Stimulated activated effector memory CD8-positive, alpha-beta T cell treated with anti-CD3 and anti-CD28 coated beads, Interleukin-12 subunit alpha, Interleukin-12 subunit beta, amount 100 ng/mL, for 72 hours (primary cell): ENCODE measurements at regions not wholly inside any gene's neighbourhood (a gene's known extent, or its start where the extent isn't known, plus 50 kb on each side); places are given as distances from the start of the nearest gene placed in this dataset.
"Not testable (repeated sequence)": the region's sequence is repeated elsewhere in the genome, so short reads cannot be mapped to it uniquely, and the experiment has no call there.

Source experiments
- ATAC-seq: fragments of 150-1000 bp; cut with Tn5 transposase; 2 replicates; pipeline ENCODE4 v1.10.0; 2021
- DNase-seq, 2 donors: peaks; one replicate each; pipeline ENCODE4 v3.0.0; 2021 to 2022; ENCODE audit warnings: low spot score in 2 of 2
- H3K27ac Mint-ChIP-seq: one replicate; pipeline ENCODE4 v1.8.0; 2022; ENCODE audit warnings: mild to moderate bottlenecking, mixed read lengths
- H3K36me3 Mint-ChIP-seq: one replicate; pipeline ENCODE4 v1.8.0; 2022; ENCODE audit warnings: mild to moderate bottlenecking, mixed read lengths
- H3K4me1 Mint-ChIP-seq: one replicate; pipeline ENCODE4 v1.8.0; 2022; ENCODE audit warnings: mixed read lengths
- H3K4me3 Mint-ChIP-seq: one replicate; pipeline ENCODE4 v1.8.0; 2022; ENCODE audit warnings: mild to moderate bottlenecking, mixed read lengths
- H3K9me3 Mint-ChIP-seq: one replicate; pipeline ENCODE4 v1.8.0; 2022; ENCODE audit warnings: mixed read lengths

- not testable (repeated sequence) for H3K4me3 Mint-ChIP-seq, H3K27ac Mint-ChIP-seq, DNase-seq, H3K36me3 Mint-ChIP-seq, H3K4me1 Mint-ChIP-seq, ATAC-seq
- peaks cover 12% of the 10 kb centered on the region for H3K9me3 Mint-ChIP-seq
These were observed 687.3 kb upstream of the ADGRB3 start for GRCh38 chr6:67947762-67948161.

- ATAC-seq (no peak), DNase-seq (no peak)
- Mint-ChIP-seq H3K9me3 (peaks cover 5% of the 10 kb centered on the region), H3K27ac (no peak overlapping the region), H3K4me1 (no peaks in the 10 kb centered on the region), H3K4me3 (no peak overlapping the region), H3K36me3 (no peaks in the 10 kb centered on the region)
These were observed 699.1 kb upstream of the ADGRB3 start for GRCh38 chr6:67935976-67936477.

DNA sequence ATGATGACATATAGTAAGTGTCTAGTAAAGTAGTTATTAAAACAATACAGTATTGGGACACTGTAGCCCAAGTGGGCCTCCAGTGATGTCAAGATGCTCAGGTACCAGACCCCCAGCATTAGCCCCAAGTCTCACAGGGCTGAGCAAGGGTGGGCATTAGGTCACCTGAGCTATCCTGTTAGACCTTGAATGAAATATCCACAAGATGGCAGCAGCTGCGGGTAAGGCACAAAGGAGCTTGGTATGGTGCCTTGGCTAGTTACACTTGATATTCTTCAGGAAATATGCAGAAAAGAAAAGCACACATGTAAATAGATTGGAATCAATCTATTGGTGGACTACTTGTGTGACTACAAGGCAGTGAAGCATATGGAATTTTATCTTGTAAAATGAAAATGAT, 701.8 kb upstream of the ADGRB3 start:
- DNase-seq (no peak), ATAC-seq (no peak)
- Mint-ChIP-seq H3K36me3 (no peaks in the 10 kb centered on the region), H3K9me3 (peaks cover 13% of the 10 kb centered on the region), H3K27ac (no peak overlapping the region), H3K4me3 (no peak overlapping the region), H3K4me1 (no peaks in the 10 kb centered on the region)

DNA sequence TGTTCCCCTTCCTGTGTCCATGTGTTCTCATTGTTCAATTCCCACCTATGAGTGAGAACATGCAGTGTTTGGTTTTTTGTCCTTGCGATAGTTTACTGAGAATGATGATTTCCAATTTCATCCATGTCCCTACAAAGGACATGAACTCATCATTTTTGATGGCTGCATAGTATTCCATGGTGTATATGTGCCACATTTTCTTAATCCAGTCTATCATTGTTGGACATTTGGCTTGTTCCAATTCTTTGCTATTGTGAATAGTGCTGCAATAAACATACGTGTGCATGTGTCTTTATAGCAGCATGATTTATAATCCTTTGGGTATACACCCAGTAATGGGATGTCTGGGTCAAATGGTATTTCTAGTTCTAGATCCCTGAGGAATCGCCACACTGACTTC, 712.5 kb upstream of the ADGRB3 start:
- H3K36me3 Mint-ChIP-seq, DNase-seq, ATAC-seq, H3K4me1 Mint-ChIP-seq, H3K27ac Mint-ChIP-seq, H3K9me3 Mint-ChIP-seq, H3K4me3 Mint-ChIP-seq: not testable (repeated sequence)

DNA sequence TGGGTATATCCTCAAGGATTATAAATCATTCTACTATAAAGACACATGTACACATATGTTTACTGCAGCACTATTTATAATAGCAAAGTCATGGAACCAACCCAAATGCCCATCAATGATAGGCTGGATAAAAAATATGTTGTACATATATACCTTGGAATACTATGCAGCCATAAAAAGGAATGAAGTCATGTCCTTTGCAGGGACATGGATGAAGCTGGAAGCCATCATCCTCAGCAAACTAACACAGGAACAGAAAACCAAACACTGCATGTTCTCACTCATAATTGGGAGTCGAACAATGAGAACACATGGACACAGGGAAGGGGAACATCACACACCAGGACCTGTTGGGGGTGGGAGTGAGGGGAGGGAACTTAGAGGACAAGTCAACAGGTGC, 715.0 kb upstream of the ADGRB3 start:
- not testable (repeated sequence) for H3K27ac Mint-ChIP-seq, ATAC-seq, H3K9me3 Mint-ChIP-seq, H3K4me3 Mint-ChIP-seq, H3K4me1 Mint-ChIP-seq, H3K36me3 Mint-ChIP-seq, DNase-seq

- H3K27ac Mint-ChIP-seq = no peak overlapping the region
- no peaks in the 10 kb centered on the region for H3K4me1 Mint-ChIP-seq
- ATAC-seq (no peak), DNase-seq (no peak)
- H3K4me3 Mint-ChIP-seq = no peak overlapping the region
- H3K9me3 Mint-ChIP-seq = peaks cover 11% of the 10 kb centered on the region
- H3K36me3 Mint-ChIP-seq = no peaks in the 10 kb centered on the region
These were observed 718.7 kb upstream of the ADGRB3 start for GRCh38 chr6:67916399-67916798.

GRCh38 chr6:67914419-67914818, 720.7 kb upstream of the ADGRB3 start:
- DNase-seq (no peak), ATAC-seq (no peak)
- H3K4me1 Mint-ChIP-seq = no peaks in the 10 kb centered on the region
- H3K36me3 Mint-ChIP-seq = no peaks in the 10 kb centered on the region
- no peak overlapping the region for H3K4me3 Mint-ChIP-seq
- H3K27ac Mint-ChIP-seq = no peak overlapping the region
- H3K9me3 Mint-ChIP-seq = peaks cover 14% of the 10 kb centered on the region

DNA sequence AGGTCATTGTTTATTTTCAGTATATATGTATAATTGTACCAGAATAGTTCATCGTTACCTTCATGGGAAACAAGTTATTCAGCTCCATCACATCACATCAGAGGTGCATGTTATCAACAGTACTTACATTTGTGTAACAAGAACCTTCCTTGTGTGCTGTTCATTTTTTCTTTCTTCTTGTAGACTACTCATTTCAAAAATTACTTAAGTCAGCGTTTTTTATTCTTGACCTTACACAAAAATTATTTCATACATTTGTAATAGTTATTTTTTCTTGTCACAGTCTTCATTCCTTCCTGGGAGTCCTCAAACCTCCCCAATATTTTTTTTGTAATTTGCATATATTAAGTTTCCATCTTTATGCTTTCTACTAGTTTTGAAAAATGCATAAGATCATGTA, 725.7 kb upstream of the ADGRB3 start:
- Mint-ChIP-seq H3K9me3 (peaks cover 13% of the 10 kb centered on the region), H3K36me3 (no peaks in the 10 kb centered on the region), H3K4me3 (no peak overlapping the region), H3K4me1 (no peaks in the 10 kb centered on the region), H3K27ac (no peak overlapping the region)
- no peak for ATAC-seq
- DNase-seq = no peak

GRCh38 chr6:67908379-67908778, 726.7 kb upstream of the ADGRB3 start:
- no peak for ATAC-seq
- Mint-ChIP-seq H3K36me3 (no peaks in the 10 kb centered on the region), H3K4me3 (no peak overlapping the region), H3K27ac (no peak overlapping the region), H3K9me3 (peaks cover 13% of the 10 kb centered on the region), H3K4me1 (no peaks in the 10 kb centered on the region)
- no peak for DNase-seq

GRCh38 chr6:67904735-67905134, 730.3 kb upstream of the ADGRB3 start:
- H3K9me3 Mint-ChIP-seq = peaks cover 15% of the 10 kb centered on the region
- not testable (repeated sequence) for DNase-seq, H3K27ac Mint-ChIP-seq, H3K36me3 Mint-ChIP-seq, H3K4me1 Mint-ChIP-seq, ATAC-seq, H3K4me3 Mint-ChIP-seq

DNA sequence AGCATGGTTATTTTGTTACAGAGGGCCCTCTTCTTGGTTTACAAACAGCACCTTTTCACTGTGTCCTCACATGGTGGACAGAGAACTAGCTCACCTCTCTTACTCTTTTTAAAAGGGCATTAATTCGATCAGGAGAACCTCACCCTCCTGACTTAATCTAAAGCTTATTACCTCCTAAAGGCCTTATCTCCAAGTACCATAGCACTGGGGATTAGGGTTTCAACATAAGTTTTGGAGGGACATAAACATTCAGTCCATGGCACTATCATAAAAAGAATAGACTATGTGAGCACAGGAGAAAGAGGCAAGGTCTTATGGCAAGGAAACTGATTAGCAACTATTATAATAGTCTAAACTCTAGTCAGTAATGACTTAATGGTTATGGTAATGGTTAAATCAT, 736.2 kb upstream of the ADGRB3 start:
- peaks cover 18% of the 10 kb centered on the region for H3K9me3 Mint-ChIP-seq
- H3K36me3 Mint-ChIP-seq = no peaks in the 10 kb centered on the region
- H3K27ac Mint-ChIP-seq = no peak overlapping the region
- DNase-seq (no peak), ATAC-seq (no peak)
- no peak overlapping the region for H3K4me3 Mint-ChIP-seq
- H3K4me1 Mint-ChIP-seq = no peaks in the 10 kb centered on the region

GRCh38 chr6:67897998-67898607, 737.0 kb upstream of the ADGRB3 start:
- Mint-ChIP-seq H3K9me3 (peaks cover 16% of the 10 kb centered on the region), H3K4me1 (no peaks in the 10 kb centered on the region), H3K27ac (no peak overlapping the region), H3K36me3 (no peaks in the 10 kb centered on the region), H3K4me3 (no peak overlapping the region)
- DNase-seq = no peak
- ATAC-seq = no peak

DNA sequence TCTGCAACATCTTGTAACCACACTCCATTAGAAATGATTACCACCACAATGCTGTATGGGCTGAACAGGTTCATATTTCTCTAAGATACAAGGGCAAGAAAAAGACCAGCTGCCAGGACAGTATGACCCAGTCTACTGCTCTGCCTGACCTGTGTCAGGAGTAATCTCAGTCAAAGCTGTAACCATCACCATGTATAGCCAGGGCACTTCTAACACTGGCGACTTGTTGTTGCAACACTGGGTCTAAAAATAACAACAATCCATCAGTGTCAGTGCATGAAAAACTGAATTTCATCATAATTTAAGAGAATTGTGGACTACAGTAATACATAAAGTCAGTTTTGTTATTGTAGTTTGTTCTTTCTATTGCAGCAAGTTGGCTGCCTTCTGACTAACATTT, 738.6 kb upstream of the ADGRB3 start:
- ATAC-seq = no peak
- Mint-ChIP-seq H3K4me3 (no peak overlapping the region), H3K9me3 (peaks cover 12% of the 10 kb centered on the region), H3K27ac (no peak overlapping the region), H3K4me1 (no peaks in the 10 kb centered on the region), H3K36me3 (no peaks in the 10 kb centered on the region)
- no peak for DNase-seq

GRCh38 chr6:67889682-67889995, 745.4 kb upstream of the ADGRB3 start:
- H3K27ac Mint-ChIP-seq = no peak overlapping the region

GRCh38 chr6:67888886-67889681, 746.0 kb upstream of the ADGRB3 start:
- peaks cover 15% of the 10 kb centered on the region for H3K9me3 Mint-ChIP-seq
- DNase-seq (no peak), ATAC-seq (no peak)
- H3K27ac Mint-ChIP-seq = no peak overlapping the region
- H3K4me1 Mint-ChIP-seq = no peaks in the 10 kb centered on the region
- no peaks in the 10 kb centered on the region for H3K36me3 Mint-ChIP-seq
- H3K4me3 Mint-ChIP-seq = no peak overlapping the region

More at GRCh38 chr6:67889682-67889995, 745.4 kb upstream of the ADGRB3 start:
- no peak for DNase-seq
- Mint-ChIP-seq H3K36me3 (no peaks in the 10 kb centered on the region), H3K4me3 (no peak overlapping the region), H3K9me3 (peaks cover 15% of the 10 kb centered on the region), H3K4me1 (no peaks in the 10 kb centered on the region)
- ATAC-seq = no peak

- DNase-seq (no peak), ATAC-seq (no peak)
- H3K4me3 Mint-ChIP-seq = no peak overlapping the region
- no peak overlapping the region for H3K27ac Mint-ChIP-seq
- no peaks in the 10 kb centered on the region for H3K36me3 Mint-ChIP-seq
- peaks cover 15% of the 10 kb centered on the region for H3K9me3 Mint-ChIP-seq
- H3K4me1 Mint-ChIP-seq = no peaks in the 10 kb centered on the region
These were observed 746.6 kb upstream of the ADGRB3 start for GRCh38 chr6:67888546-67888885.
